ENCODE measurements at regions not wholly inside any gene's neighbourhood (a gene's known extent, or its start where the extent isn't known, plus 50 kb on each side); places are given as distances from the start of the nearest gene placed in this dataset.

DNA sequence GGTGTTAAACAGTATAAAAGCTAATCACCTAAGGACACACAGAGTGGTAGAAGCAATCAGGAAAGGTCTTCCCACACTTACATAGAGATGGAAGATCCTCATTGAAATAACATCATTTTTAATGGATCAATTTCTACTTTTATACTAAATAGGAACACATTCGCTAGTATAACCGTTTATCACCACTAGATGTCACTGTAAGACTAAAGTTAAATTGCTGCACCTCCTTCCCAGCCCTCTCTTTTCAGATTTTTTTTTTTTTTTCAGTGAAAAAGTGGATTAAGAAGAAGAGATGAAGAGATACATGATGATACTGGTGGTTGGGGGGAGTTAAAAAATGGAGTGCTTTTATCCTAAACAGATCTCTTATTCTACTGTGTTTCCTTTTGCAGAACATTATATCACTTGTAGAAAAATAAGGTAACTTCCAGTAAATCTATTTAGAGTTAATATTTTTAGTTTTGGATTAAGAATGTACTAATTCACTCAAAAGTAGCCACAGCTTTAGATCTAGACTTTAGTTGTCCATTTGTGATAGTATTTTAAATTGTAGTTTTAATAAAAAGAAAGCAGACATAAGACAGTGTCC lies 116.9 kb upstream of the ARRDC3 start:
- TF ChIP-seq, protein P1, sequence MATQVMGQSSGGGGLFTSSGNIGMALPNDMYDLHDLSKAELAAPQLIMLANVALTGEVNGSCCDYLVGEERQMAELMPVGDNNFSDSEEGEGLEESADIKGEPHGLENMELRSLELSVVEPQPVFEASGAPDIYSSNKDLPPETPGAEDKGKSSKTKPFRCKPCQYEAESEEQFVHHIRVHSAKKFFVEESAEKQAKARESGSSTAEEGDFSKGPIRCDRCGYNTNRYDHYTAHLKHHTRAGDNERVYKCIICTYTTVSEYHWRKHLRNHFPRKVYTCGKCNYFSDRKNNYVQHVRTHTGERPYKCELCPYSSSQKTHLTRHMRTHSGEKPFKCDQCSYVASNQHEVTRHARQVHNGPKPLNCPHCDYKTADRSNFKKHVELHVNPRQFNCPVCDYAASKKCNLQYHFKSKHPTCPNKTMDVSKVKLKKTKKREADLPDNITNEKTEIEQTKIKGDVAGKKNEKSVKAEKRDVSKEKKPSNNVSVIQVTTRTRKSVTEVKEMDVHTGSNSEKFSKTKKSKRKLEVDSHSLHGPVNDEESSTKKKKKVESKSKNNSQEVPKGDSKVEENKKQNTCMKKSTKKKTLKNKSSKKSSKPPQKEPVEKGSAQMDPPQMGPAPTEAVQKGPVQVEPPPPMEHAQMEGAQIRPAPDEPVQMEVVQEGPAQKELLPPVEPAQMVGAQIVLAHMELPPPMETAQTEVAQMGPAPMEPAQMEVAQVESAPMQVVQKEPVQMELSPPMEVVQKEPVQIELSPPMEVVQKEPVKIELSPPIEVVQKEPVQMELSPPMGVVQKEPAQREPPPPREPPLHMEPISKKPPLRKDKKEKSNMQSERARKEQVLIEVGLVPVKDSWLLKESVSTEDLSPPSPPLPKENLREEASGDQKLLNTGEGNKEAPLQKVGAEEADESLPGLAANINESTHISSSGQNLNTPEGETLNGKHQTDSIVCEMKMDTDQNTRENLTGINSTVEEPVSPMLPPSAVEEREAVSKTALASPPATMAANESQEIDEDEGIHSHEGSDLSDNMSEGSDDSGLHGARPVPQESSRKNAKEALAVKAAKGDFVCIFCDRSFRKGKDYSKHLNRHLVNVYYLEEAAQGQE (IDR thresholded peaks at IDR 0.05; ENCODE audit: low read depth): no peak
- TF ChIP-seq RAD21 (IDR thresholded peaks at IDR 0.05; ENCODE audit: low read depth) (peak; percentile 75), FOXM1 (IDR thresholded peaks at IDR 0.05; ENCODE audit: borderline replicate concordance, low read depth) (no peak)
